CD14-positive monocyte (primary cell): ENCODE measurements at regions not wholly inside any gene's neighbourhood (a gene's known extent, or its start where the extent isn't known, plus 50 kb on each side); places are given as distances from the start of the nearest gene placed in this dataset.

ENCODE experiments used
- DNase-seq, 3 donors: peaks; one replicate each; pipeline ENCODE4 v3.0.0-alpha.2; 2011 to 2022
- H2AFZ ChIP-seq: 2 replicates; pipeline ENCODE4 v1.6.0; 2012; ENCODE audit warnings: mild to moderate bottlenecking, low read depth, low read length, inconsistent platforms; ENCODE audit not compliant: insufficient read depth, poor library complexity, severe bottlenecking
- H3K27ac ChIP-seq, 2 donors: 1 replicate in 1 of 2; 2 replicates in 1 of 2; pipeline ENCODE4 v1.5.1; 2012 to 2013; ENCODE audit warnings: low read length in 2 of 2, control low read depth in 1 of 2, inconsistent platforms in 1 of 2, low read depth in 1 of 2, mild to moderate bottlenecking in 1 of 2
- H3K27me3 ChIP-seq, 2 donors: one replicate each; pipeline versions ENCODE4 v1.6.0 to v1.6.1; 2011 to 2013; ENCODE audit warnings: low read length in 2 of 2; ENCODE audit not compliant: control insufficient read depth in 2 of 2, insufficient read depth in 2 of 2
- H3K36me3 ChIP-seq, 2 donors: replicated peaks in 1 of 2; 1 replicate in 1 of 2; 2 replicates in 1 of 2; pipeline versions ENCODE4 v1.5.1 to v1.6.1; 2012 to 2013; ENCODE audit warnings: low read length in 2 of 2, control low read depth in 1 of 2, inconsistent platforms in 1 of 2, mild to moderate bottlenecking in 1 of 2; ENCODE audit not compliant: insufficient read depth in 2 of 2, control insufficient read depth in 1 of 2
- H3K4me1 ChIP-seq, 2 donors: 1 replicate in 1 of 2; 2 replicates in 1 of 2; pipeline versions ENCODE4 v1.5.1 to v1.6.1; 2012 to 2013; ENCODE audit warnings: low read length in 2 of 2, control low read depth in 1 of 2, inconsistent platforms in 1 of 2, mild to moderate bottlenecking in 1 of 2, moderate library complexity in 1 of 2; ENCODE audit not compliant: insufficient read depth in 2 of 2, control insufficient read depth in 1 of 2
- H3K4me2 ChIP-seq: replicated peaks from 2 replicates; pipeline ENCODE3; 2012; ENCODE audit warnings: low read length, moderate library complexity, mild to moderate bottlenecking; ENCODE audit not compliant: poor library complexity, severe bottlenecking; ENCODE audit errors: extremely low read depth
- H3K4me3 ChIP-seq, 3 experiments: fragments of 200-600 bp in 1 of 3; sonication (generic) in 1 of 3; replicated peaks in 1 of 3; 1 replicate in 2 of 3; 2 replicates in 1 of 3; pipeline ENCODE4 v1.5.1; 2011 to 2013; ENCODE audit warnings: low read length in 3 of 3, mild to moderate bottlenecking in 3 of 3, control low read depth in 2 of 3, low read depth in 2 of 3, inconsistent platforms in 1 of 3, moderate library complexity in 1 of 3
- H3K79me2 ChIP-seq: 2 replicates; pipeline ENCODE4 v1.6.0; 2012; ENCODE audit warnings: mild to moderate bottlenecking, control low read depth, inconsistent platforms, low read length, moderate library complexity; ENCODE audit not compliant: insufficient read depth
- H3K9ac ChIP-seq: 2 replicates; pipeline ENCODE4 v1.6.0; 2017; ENCODE audit warnings: low read length, mild to moderate bottlenecking; ENCODE audit not compliant: insufficient read depth, poor library complexity, severe bottlenecking
- H3K9me3 ChIP-seq, 2 donors: replicated peaks in 1 of 2; 1 replicate in 1 of 2; 2 replicates in 1 of 2; pipeline versions ENCODE4 v1.5.1 to v1.6.1; 2012 to 2013; ENCODE audit warnings: low read length in 2 of 2, control low read depth in 1 of 2; ENCODE audit not compliant: control insufficient read depth in 1 of 2, insufficient read depth in 1 of 2
- H4K20me1 ChIP-seq: 2 replicates; pipeline ENCODE4 v1.6.0; 2012; ENCODE audit warnings: mild to moderate bottlenecking, low read length, control low read depth, moderate library complexity; ENCODE audit not compliant: insufficient read depth
- H3K27ac Mint-ChIP-seq, 7 donors: one replicate each; pipeline ENCODE4 v1.8.0; 2020; ENCODE audit warnings: mild to moderate bottlenecking in 7 of 7, mixed read lengths in 7 of 7, moderate library complexity in 6 of 7, inconsistent platforms in 2 of 7
- H3K27me3 Mint-ChIP-seq, 3 donors: one replicate each; pipeline ENCODE4 v1.8.0; 2021 to 2022; ENCODE audit warnings: low read depth in 3 of 3, mild to moderate bottlenecking in 3 of 3, mixed read lengths in 3 of 3, moderate library complexity in 3 of 3, inconsistent platforms in 1 of 3
- H3K36me3 Mint-ChIP-seq, 2 donors: one replicate each; pipeline ENCODE4 v1.8.0; 2020; ENCODE audit warnings: mixed read lengths in 2 of 2, inconsistent platforms in 1 of 2, mild to moderate bottlenecking in 1 of 2
- H3K4me1 Mint-ChIP-seq: one replicate; pipeline ENCODE4 v1.8.0; 2020; ENCODE audit warnings: mild to moderate bottlenecking, mixed read lengths
- H3K4me3 Mint-ChIP-seq, 2 donors: one replicate each; pipeline ENCODE4 v1.8.0; 2020; ENCODE audit warnings: mild to moderate bottlenecking in 2 of 2, mixed read lengths in 2 of 2, moderate library complexity in 1 of 2
- H3K9me3 Mint-ChIP-seq, 7 donors: one replicate each; pipeline ENCODE4 v1.8.0; 2020 to 2022; ENCODE audit warnings: mixed read lengths in 7 of 7, mild to moderate bottlenecking in 6 of 7, moderate library complexity in 6 of 7, inconsistent platforms in 2 of 7
- WGBS: methylation state at CpG from one replicate; pipeline ENCODE4 v1.1.5; 2013; ENCODE audit warnings: missing lambda C conversion rate; ENCODE audit not compliant: insufficient coverage; 5-methylcytosine and 5-hydroxymethylcytosine counted together
- intact Hi-C, 2 donors: fragments of 100-400 bp; cut with micrococcal nuclease; formaldehyde crosslinking; loops; one replicate each; pipeline versions ENCODE4 v1.15.0 to v1.15.1; 2023
- TF ChIP-seq, protein P1 (sequence below): fragments of 200-600 bp; IDR thresholded peaks from one replicate; pipeline ENCODE4 v1.8.0; 2022; ENCODE audit warnings: antibody characterized with exemption, mild to moderate bottlenecking

DNA sequence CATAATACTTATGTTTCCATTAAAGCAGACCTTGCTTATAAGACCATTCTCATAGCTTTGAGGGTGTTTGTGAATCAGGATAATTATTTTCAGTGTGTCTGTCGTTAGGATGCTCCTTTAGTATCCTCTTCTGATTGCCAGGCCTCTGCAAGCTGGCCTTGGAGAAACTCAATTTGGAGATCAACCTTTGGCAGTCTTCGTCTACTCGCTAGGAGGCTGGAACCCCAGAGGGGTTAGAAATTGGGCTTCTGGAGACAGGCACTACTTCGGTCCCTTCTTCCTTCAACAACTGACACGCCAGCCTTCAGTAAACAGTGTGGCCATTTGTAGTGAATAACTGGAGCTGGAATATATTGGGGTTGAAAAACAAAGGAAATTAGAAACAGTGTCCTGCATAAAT, 100.8 kb upstream of the CITED2 start:
- Mint-ChIP-seq H3K4me3 (no peak overlapping the region), H3K27me3 (peaks cover 0 to 2% (median 0%) of the 10 kb centered on the region in 3 donors), H3K27ac (no peak overlapping the region), H3K9me3 (peaks cover 0 to 5% (median 1%) of the 10 kb centered on the region in 7 donors), H3K36me3 (no peaks in the 10 kb centered on the region), H3K4me1 (peaks cover 33% of the 10 kb centered on the region)
- no peaks in the 10 kb centered on the region for H3K9me3 ChIP-seq
- peaks cover 26 to 28% of the 10 kb centered on the region in 2 donors for H3K4me1 ChIP-seq
- H3K4me2 ChIP-seq, result no peak overlapping the region
- no peaks in the 10 kb centered on the region for H3K79me2 ChIP-seq
- no peaks in the 10 kb centered on the region for H4K20me1 ChIP-seq
- no peaks in the 10 kb centered on the region for H3K36me3 ChIP-seq
- H3K27ac ChIP-seq, result no peak overlapping the region
- H3K27me3 ChIP-seq, result no peaks in the 10 kb centered on the region
- intact Hi-C loops, result no loop called here
- TF ChIP-seq, protein P1, sequence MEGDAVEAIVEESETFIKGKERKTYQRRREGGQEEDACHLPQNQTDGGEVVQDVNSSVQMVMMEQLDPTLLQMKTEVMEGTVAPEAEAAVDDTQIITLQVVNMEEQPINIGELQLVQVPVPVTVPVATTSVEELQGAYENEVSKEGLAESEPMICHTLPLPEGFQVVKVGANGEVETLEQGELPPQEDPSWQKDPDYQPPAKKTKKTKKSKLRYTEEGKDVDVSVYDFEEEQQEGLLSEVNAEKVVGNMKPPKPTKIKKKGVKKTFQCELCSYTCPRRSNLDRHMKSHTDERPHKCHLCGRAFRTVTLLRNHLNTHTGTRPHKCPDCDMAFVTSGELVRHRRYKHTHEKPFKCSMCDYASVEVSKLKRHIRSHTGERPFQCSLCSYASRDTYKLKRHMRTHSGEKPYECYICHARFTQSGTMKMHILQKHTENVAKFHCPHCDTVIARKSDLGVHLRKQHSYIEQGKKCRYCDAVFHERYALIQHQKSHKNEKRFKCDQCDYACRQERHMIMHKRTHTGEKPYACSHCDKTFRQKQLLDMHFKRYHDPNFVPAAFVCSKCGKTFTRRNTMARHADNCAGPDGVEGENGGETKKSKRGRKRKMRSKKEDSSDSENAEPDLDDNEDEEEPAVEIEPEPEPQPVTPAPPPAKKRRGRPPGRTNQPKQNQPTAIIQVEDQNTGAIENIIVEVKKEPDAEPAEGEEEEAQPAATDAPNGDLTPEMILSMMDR, result no peak
- no peak for DNase-seq
- no peak overlapping the region for H2AFZ ChIP-seq
- H3K4me3 ChIP-seq, result no peak overlapping the region
- no peak overlapping the region for H3K9ac ChIP-seq
- WGBS, result no CpG with 5 or more reads among the region's 5 CpGs

DNA sequence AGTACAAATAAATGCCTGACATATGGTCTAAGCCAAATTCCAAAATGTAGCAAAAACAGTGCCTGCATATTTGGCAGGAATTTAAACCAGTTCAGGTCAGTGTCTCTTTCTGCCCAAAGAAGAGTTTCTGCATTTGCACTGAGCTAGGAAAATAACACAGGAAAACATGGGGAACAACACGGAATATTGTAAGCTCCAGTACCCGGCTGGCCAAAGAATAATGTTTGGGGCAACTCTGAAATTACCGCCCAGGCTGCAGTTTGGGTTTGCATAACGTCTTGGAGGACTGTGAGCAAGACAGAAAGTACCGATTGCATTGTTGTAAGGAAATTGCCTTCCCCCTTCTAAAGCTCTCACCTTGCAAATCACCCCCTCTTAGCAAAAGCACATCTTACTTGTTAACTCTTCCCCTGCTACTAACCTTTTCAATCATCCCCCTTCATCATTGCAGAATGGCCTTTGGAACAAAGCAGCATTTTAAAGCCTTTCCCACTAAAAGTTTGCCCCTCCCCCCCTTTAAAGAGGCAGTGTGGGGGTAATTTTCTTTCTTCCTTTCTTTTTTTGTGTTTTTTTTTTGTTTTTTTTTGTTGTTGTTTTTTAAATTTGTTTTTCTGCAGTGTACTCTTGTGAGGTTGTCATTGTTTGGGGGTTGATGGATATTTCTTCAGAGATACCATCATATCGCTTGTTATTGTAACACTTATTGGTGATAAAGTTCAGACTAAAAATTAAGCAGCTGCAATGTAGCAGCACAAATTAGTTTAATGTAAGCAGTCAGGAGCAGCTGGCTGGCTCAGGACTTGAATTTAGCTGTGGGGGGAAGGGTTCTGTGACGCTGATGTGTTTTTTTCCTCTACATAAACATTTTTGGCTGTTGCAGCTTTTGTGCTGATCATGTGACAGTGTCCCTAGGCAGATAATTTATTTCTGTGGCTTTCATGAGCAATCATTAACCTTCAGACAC, 100.0 kb upstream of the CITED2 start:
- WGBS, result 8% methylated on average over 4 of the region's 7 CpGs
- intact Hi-C loops, result no loop called here
- no peak overlapping the region for H3K27ac ChIP-seq
- no peaks in the 10 kb centered on the region for H4K20me1 ChIP-seq
- H3K4me3 ChIP-seq, result peak overlapping the region in 1 of 3 experiments; percentile 49
- H3K9me3 Mint-ChIP-seq, result peaks cover 0 to 5% (median 1%) of the 10 kb centered on the region in 7 donors
- no peaks in the 10 kb centered on the region for H3K36me3 Mint-ChIP-seq
- peaks cover 33% of the 10 kb centered on the region for H3K4me1 Mint-ChIP-seq
- peak overlapping the region; percentile 46 for H2AFZ ChIP-seq
- H3K79me2 ChIP-seq, result no peaks in the 10 kb centered on the region
- peak overlapping the region; percentile 47 for H3K4me2 ChIP-seq
- peak in 2 of 3 donors; percentile 10 to 17 for DNase-seq
- H3K4me3 Mint-ChIP-seq, result peak overlapping the region in 1 of 2 donors; percentile 77
- no peaks in the 10 kb centered on the region for H3K9me3 ChIP-seq
- TF ChIP-seq, protein P1, result no peak
- H3K9ac ChIP-seq, result no peak overlapping the region
- H3K36me3 ChIP-seq, result no peaks in the 10 kb centered on the region
- H3K27ac Mint-ChIP-seq, result peak overlapping the region in 3 of 7 donors; percentile 0 to 63 (median 49)
- no peaks in the 10 kb centered on the region for H3K27me3 ChIP-seq
- H3K4me1 ChIP-seq, result peaks cover 26 to 28% of the 10 kb centered on the region in 2 donors
- H3K27me3 Mint-ChIP-seq, result peaks cover 0 to 2% (median 0%) of the 10 kb centered on the region in 3 donors
